Neutrophil (primary cell): ENCODE measurements at regions not wholly inside any gene's neighbourhood (a gene's known extent, or its start where the extent isn't known, plus 50 kb on each side); places are given as distances from the start of the nearest gene placed in this dataset.

ENCODE experiments used
- H3K27ac ChIP-seq: fragments of 200-600 bp; sonication (generic); 2 replicates; pipeline ENCODE4 v1.5.1; 2016; ENCODE audit warnings: mild to moderate bottlenecking, moderate library complexity
- H3K27me3 ChIP-seq: fragments of 200-600 bp; sonication (generic); 2 replicates; pipeline ENCODE4 v1.6.0; 2016; ENCODE audit warnings: mild to moderate bottlenecking
- H3K36me3 ChIP-seq: fragments of 200-600 bp; sonication (generic); 2 replicates; pipeline ENCODE4 v1.5.1; 2017
- H3K4me1 ChIP-seq, 2 experiments: fragments of 200-600 bp in 1 of 2; sonication (generic) in 1 of 2; 1 replicate in 1 of 2; 2 replicates in 1 of 2; pipeline versions ENCODE4 v1.5.1 to v1.6.1; 2013 to 2016; ENCODE audit warnings: low read depth in 1 of 2, low read length in 1 of 2, mild to moderate bottlenecking in 1 of 2, moderate library complexity in 1 of 2; ENCODE audit not compliant: control insufficient read depth in 1 of 2, insufficient read depth in 1 of 2
- H3K4me3 ChIP-seq, 2 experiments: fragments of 200-600 bp in 1 of 2; sonication (generic) in 1 of 2; 1 replicate in 1 of 2; 2 replicates in 1 of 2; pipeline ENCODE4 v1.5.1; 2013 to 2016; ENCODE audit warnings: low read depth in 1 of 2, low read length in 1 of 2, mild to moderate bottlenecking in 1 of 2, moderate library complexity in 1 of 2
- H3K9me3 ChIP-seq: fragments of 200-600 bp; sonication (generic); 2 replicates; pipeline ENCODE4 v1.5.1; 2016
- CTCF ChIP-seq: fragments of 200-600 bp; sonication (generic); IDR thresholded peaks from 2 replicates; pipeline ENCODE4 v1.5.1; 2016; ENCODE audit warnings: antibody characterized with exemption

GRCh38 chr5:166257661-166258060 is 2033.8 kb upstream of the WWC1 start:
- Histone ChIP-seq H3K27ac (no peak overlapping the region), H3K4me1 (no peaks in the 10 kb centered on the region), H3K27me3 (no peaks in the 10 kb centered on the region), H3K9me3 (no peaks in the 10 kb centered on the region), H3K4me3 (no peak overlapping the region), H3K36me3 (no peaks in the 10 kb centered on the region)
- TF ChIP-seq CTCF: no peak

GRCh38 chr5:166262395-166262794 is 2029.0 kb upstream of the WWC1 start:
- H3K4me1 ChIP-seq: no peaks in the 10 kb centered on the region
- no peak for TF ChIP-seq CTCF
- no peak overlapping the region for H3K4me3 ChIP-seq
- no peaks in the 10 kb centered on the region for H3K36me3 ChIP-seq
- no peaks in the 10 kb centered on the region for H3K27me3 ChIP-seq
- H3K27ac ChIP-seq: no peak overlapping the region
- no peaks in the 10 kb centered on the region for H3K9me3 ChIP-seq

- Histone ChIP-seq H3K4me3 (no peak overlapping the region), H3K4me1 (no peaks in the 10 kb centered on the region), H3K27me3 (no peaks in the 10 kb centered on the region), H3K27ac (no peak overlapping the region), H3K36me3 (no peaks in the 10 kb centered on the region), H3K9me3 (no peaks in the 10 kb centered on the region)
- TF ChIP-seq CTCF: no peak
Measured at GRCh38 chr5:166267907-166268306, 2023.5 kb upstream of the WWC1 start.

GRCh38 chr5:166270712-166271111 is 2020.7 kb upstream of the WWC1 start:
- H3K27ac ChIP-seq: no peak overlapping the region
- H3K9me3 ChIP-seq: no peaks in the 10 kb centered on the region
- TF ChIP-seq CTCF: no peak
- no peaks in the 10 kb centered on the region for H3K27me3 ChIP-seq
- H3K36me3 ChIP-seq: no peaks in the 10 kb centered on the region
- H3K4me1 ChIP-seq: no peaks in the 10 kb centered on the region
- H3K4me3 ChIP-seq: no peak overlapping the region

- Histone ChIP-seq H3K4me1 (no peaks in the 10 kb centered on the region), H3K9me3 (no peaks in the 10 kb centered on the region), H3K36me3 (no peaks in the 10 kb centered on the region), H3K27me3 (no peaks in the 10 kb centered on the region), H3K27ac (no peak overlapping the region), H3K4me3 (no peak overlapping the region)
- TF ChIP-seq CTCF: no peak
Measured at GRCh38 chr5:166276006-166276405, 2015.4 kb upstream of the WWC1 start.

- Histone ChIP-seq H3K9me3 (no peaks in the 10 kb centered on the region), H3K27me3 (no peaks in the 10 kb centered on the region), H3K4me3 (no peak overlapping the region), H3K4me1 (no peaks in the 10 kb centered on the region), H3K36me3 (no peaks in the 10 kb centered on the region), H3K27ac (no peak overlapping the region)
- TF ChIP-seq CTCF: no peak
Measured at GRCh38 chr5:166279828-166280227, 2011.6 kb upstream of the WWC1 start.
